ENCODE measurements at regions not wholly inside any gene's neighbourhood (a gene's known extent, or its start where the extent isn't known, plus 50 kb on each side); places are given as distances from the start of the nearest gene placed in this dataset.

DNA sequence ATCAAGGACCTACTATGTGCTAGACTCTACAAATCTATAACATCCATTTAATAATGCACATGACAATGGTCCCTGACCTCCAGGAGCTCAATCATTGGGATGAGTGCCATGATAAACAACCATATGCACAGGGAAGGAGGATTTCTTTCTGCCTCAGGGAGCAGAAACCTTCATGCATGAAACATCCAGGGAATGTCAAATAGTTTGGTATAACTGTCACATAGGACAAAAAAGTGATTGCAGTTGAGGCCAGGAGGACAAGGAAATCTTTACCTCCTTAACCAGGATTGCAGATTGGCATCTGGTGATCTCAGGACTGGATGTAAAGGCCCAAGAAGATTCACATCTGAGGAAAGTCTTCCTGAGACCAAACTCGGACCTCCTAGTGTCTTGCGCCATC is 993.1 kb downstream of the KCNMA1 start:
- Histone ChIP-seq H3K4me3 (ENCODE audit: low read length in 2 of 2) (no peak overlapping the region), H3K27ac (ENCODE audit: low read depth in 2 of 2, low read length in 2 of 2) (no peak overlapping the region), H3K27me3 (ENCODE audit: control insufficient read depth in 2 of 2, insufficient read depth in 2 of 2, low read length in 2 of 2) (no peaks in the 10 kb centered on the region), H3K9me3 (ENCODE audit: control insufficient read depth in 2 of 2, low read length in 2 of 2) (no peaks in the 10 kb centered on the region), H3K4me1 (ENCODE audit: control insufficient read depth in 2 of 2, insufficient read depth in 2 of 2, low read length in 2 of 2) (peaks cover 4% of the 10 kb centered on the region in 2 donors), H3K9ac (ENCODE audit: low read depth in 1 of 2, low read length in 2 of 2) (no peak overlapping the region), H3K36me3 (ENCODE audit: control insufficient read depth in 2 of 2, insufficient read depth in 2 of 2, low read length in 2 of 2) (no peaks in the 10 kb centered on the region)

DNA sequence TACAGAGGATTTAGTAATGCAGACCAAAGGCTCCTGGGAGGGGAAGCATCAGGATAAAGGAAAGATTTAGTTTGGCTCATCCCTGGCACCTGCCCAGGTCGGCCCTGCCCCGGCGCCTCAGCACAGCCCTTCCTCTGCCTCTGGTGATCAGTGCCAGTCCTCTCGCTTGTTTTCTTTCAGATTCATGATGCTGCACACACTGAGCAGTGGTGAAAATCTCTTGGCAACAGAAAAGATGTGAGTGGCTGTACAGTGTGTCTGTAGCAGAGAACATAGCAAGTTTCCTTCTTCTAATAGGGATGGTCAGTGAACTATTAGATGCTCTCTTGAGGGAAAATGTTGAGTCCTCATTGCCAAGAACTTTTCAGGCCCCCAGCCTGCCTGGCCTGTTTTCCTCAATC is 994.1 kb downstream of the KCNMA1 start:
- H3K36me3 ChIP-seq (ENCODE audit: control insufficient read depth in 2 of 2, insufficient read depth in 2 of 2, low read length in 2 of 2) = no peaks in the 10 kb centered on the region
- H3K9ac ChIP-seq (ENCODE audit: low read depth in 1 of 2, low read length in 2 of 2) = no peak overlapping the region
- H3K9me3 ChIP-seq (ENCODE audit: control insufficient read depth in 2 of 2, low read length in 2 of 2) = no peaks in the 10 kb centered on the region
- H3K4me1 ChIP-seq (ENCODE audit: control insufficient read depth in 2 of 2, insufficient read depth in 2 of 2, low read length in 2 of 2) = no peaks in the 10 kb centered on the region
- H3K4me3 ChIP-seq (ENCODE audit: low read length in 2 of 2) = no peak overlapping the region
- no peak overlapping the region for H3K27ac ChIP-seq (ENCODE audit: low read depth in 2 of 2, low read length in 2 of 2)
- no peaks in the 10 kb centered on the region for H3K27me3 ChIP-seq (ENCODE audit: control insufficient read depth in 2 of 2, insufficient read depth in 2 of 2, low read length in 2 of 2)

DNA sequence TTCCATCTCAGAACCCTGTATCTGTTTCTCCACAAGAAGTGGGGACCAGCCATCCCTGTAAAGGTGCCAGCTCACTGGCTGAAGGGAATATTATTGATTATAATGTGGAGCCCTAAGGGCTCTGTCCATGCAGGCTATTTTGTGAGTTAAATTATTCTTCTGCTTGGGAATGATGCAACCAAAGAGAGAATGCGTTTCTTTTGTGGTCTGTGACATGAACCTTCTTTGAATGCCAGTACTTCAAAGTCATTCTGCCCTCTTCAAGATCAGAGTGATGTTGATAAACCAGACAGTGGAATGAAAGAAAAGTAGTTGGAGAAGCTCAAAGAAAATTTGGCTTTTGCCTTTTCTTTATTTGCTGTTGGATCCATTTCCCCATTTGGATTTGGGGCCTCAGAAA is 995.2 kb downstream of the KCNMA1 start:
- Histone ChIP-seq H3K9ac (ENCODE audit: low read depth in 1 of 2, low read length in 2 of 2) (no peak overlapping the region), H3K9me3 (ENCODE audit: control insufficient read depth in 2 of 2, low read length in 2 of 2) (no peaks in the 10 kb centered on the region), H3K4me3 (ENCODE audit: low read length in 2 of 2) (no peak overlapping the region), H3K27me3 (ENCODE audit: control insufficient read depth in 2 of 2, insufficient read depth in 2 of 2, low read length in 2 of 2) (no peaks in the 10 kb centered on the region), H3K4me1 (ENCODE audit: control insufficient read depth in 2 of 2, insufficient read depth in 2 of 2, low read length in 2 of 2) (no peaks in the 10 kb centered on the region), H3K36me3 (ENCODE audit: control insufficient read depth in 2 of 2, insufficient read depth in 2 of 2, low read length in 2 of 2) (no peaks in the 10 kb centered on the region), H3K27ac (ENCODE audit: low read depth in 2 of 2, low read length in 2 of 2) (no peak overlapping the region)

DNA sequence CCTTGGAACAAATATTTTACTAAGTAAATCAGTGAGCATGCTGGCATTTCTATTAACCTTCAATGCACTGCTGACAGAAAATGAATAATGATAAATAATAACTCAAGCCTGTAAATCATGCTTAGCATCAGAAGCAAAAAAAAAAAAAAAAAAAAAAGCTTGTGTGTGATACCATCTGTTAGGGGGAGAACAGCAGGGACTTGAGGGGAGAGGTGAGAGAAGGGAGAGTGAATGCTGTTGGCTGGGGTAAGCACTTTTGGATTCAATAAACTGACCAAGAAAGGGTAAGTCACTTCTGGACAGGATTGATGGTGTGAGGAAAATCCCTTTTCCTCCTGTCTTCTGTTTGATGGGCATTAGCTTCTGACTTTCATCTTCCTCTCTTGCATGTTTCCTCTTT is 996.4 kb downstream of the KCNMA1 start:
- Histone ChIP-seq H3K4me3 (ENCODE audit: low read length in 2 of 2) (no peak overlapping the region), H3K27me3 (ENCODE audit: control insufficient read depth in 2 of 2, insufficient read depth in 2 of 2, low read length in 2 of 2) (no peaks in the 10 kb centered on the region), H3K4me1 (ENCODE audit: control insufficient read depth in 2 of 2, insufficient read depth in 2 of 2, low read length in 2 of 2) (no peaks in the 10 kb centered on the region), H3K36me3 (ENCODE audit: control insufficient read depth in 2 of 2, insufficient read depth in 2 of 2, low read length in 2 of 2) (no peaks in the 10 kb centered on the region), H3K9ac (ENCODE audit: low read depth in 1 of 2, low read length in 2 of 2) (no peak overlapping the region), H3K9me3 (ENCODE audit: control insufficient read depth in 2 of 2, low read length in 2 of 2) (no peaks in the 10 kb centered on the region), H3K27ac (ENCODE audit: low read depth in 2 of 2, low read length in 2 of 2) (no peak overlapping the region)

DNA sequence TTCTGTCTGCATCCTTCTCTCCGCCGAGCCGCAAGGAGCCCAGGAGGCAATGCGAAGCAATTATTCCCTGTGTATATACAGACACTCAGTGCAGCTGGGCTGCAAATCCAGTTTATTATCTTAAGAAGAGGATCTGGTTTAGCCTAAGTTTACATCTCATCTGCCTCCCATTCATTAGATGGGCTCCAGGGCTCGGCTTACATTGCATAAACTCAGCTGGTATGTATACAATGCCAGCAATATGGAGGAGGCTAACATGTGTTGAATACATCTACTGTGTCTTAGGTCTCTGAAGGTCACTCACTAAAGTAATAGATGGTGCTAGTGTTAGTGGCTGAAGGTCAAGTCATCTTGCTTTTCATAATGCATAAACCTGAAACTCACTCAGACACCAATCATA is 996.8 kb downstream of the KCNMA1 start:
- Histone ChIP-seq H3K9me3 (ENCODE audit: control insufficient read depth in 2 of 2, low read length in 2 of 2) (no peaks in the 10 kb centered on the region), H3K27ac (ENCODE audit: low read depth in 2 of 2, low read length in 2 of 2) (no peak overlapping the region), H3K4me3 (ENCODE audit: low read length in 2 of 2) (no peak overlapping the region)

DNA sequence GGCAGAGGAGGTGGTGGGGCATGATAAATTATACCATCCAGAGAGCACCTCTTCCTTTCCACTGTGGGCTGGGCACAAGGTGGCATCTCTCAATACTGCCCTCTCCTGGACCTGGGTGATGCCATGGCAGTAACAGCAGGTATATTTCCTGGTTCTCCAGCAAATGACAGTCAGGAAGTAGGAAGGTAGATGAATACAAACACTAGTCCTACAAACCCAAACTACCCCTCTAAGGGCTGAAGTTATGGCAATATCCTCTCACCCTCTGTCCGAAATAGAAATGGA is 1004.9 kb downstream of the KCNMA1 start:
- Histone ChIP-seq H3K9ac (ENCODE audit: low read depth in 1 of 2, low read length in 2 of 2) (no peak overlapping the region), H3K4me3 (ENCODE audit: low read length in 2 of 2) (no peak overlapping the region), H3K36me3 (ENCODE audit: control insufficient read depth in 2 of 2, insufficient read depth in 2 of 2, low read length in 2 of 2) (no peaks in the 10 kb centered on the region), H3K27me3 (ENCODE audit: control insufficient read depth in 2 of 2, insufficient read depth in 2 of 2, low read length in 2 of 2) (no peaks in the 10 kb centered on the region), H3K4me1 (ENCODE audit: control insufficient read depth in 2 of 2, insufficient read depth in 2 of 2, low read length in 2 of 2) (no peaks in the 10 kb centered on the region), H3K9me3 (ENCODE audit: control insufficient read depth in 2 of 2, low read length in 2 of 2) (no peaks in the 10 kb centered on the region), H3K27ac (ENCODE audit: low read depth in 2 of 2, low read length in 2 of 2) (no peak overlapping the region)

More for the DNA sequence above, 996.8 kb downstream of the KCNMA1 start:
- Histone ChIP-seq H3K27me3 (ENCODE audit: control insufficient read depth in 2 of 2, insufficient read depth in 2 of 2, low read length in 2 of 2) (no peaks in the 10 kb centered on the region), H3K4me1 (ENCODE audit: control insufficient read depth in 2 of 2, insufficient read depth in 2 of 2, low read length in 2 of 2) (no peaks in the 10 kb centered on the region), H3K36me3 (ENCODE audit: control insufficient read depth in 2 of 2, insufficient read depth in 2 of 2, low read length in 2 of 2) (no peaks in the 10 kb centered on the region), H3K9ac (ENCODE audit: low read depth in 1 of 2, low read length in 2 of 2) (no peak overlapping the region)

DNA sequence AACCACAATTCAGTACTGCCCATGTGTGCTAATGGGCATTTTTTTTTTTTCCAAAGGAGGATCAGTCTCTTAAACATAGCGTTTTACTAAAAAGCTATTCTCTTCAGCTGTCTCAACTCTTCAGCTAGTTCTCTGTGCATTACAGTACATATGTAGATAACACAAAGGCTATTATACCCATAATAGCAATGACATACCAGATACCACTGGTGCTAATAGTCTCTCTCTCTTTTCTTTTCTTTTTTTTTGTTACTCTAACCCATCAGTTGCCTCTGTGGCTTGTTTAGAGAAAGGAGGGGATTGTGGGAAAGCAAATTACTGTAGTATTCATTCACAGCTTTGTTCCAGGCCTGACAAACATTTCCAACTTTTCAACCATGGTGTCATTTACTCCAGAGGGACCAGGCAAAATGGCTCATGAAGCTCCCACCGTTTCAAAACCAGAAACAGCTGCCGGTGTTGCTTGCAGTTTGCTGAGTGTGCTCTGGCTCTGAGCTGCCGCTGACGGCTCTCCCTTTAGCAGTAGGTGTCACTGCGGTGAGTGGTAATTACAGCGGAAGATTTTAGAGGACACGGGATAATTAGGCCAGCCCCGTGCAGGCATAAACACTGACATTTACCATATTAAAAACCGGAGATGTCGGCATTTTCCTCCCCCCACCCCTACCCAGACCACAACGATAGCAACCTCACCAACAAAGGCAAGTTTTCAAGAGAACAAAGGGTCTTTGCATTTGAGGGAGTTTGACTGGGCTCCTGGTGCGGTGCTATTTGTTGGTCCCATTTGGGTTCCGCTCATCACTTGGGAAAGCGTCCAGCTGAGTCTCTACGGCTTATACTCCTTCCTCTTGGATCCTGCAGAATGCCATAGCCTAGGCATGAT is 1005.5 kb downstream of the KCNMA1 start:
- no peak overlapping the region for H3K9ac ChIP-seq (ENCODE audit: low read depth in 1 of 2, low read length in 2 of 2)
- no peaks in the 10 kb centered on the region for H3K27me3 ChIP-seq (ENCODE audit: control insufficient read depth in 2 of 2, insufficient read depth in 2 of 2, low read length in 2 of 2)
- H3K4me1 ChIP-seq (ENCODE audit: control insufficient read depth in 2 of 2, insufficient read depth in 2 of 2, low read length in 2 of 2) = no peaks in the 10 kb centered on the region
- no peak overlapping the region for H3K27ac ChIP-seq (ENCODE audit: low read depth in 2 of 2, low read length in 2 of 2)
- no peaks in the 10 kb centered on the region for H3K9me3 ChIP-seq (ENCODE audit: control insufficient read depth in 2 of 2, low read length in 2 of 2)
- no peaks in the 10 kb centered on the region for H3K36me3 ChIP-seq (ENCODE audit: control insufficient read depth in 2 of 2, insufficient read depth in 2 of 2, low read length in 2 of 2)
- no peak overlapping the region for H3K4me3 ChIP-seq (ENCODE audit: low read length in 2 of 2)

DNA sequence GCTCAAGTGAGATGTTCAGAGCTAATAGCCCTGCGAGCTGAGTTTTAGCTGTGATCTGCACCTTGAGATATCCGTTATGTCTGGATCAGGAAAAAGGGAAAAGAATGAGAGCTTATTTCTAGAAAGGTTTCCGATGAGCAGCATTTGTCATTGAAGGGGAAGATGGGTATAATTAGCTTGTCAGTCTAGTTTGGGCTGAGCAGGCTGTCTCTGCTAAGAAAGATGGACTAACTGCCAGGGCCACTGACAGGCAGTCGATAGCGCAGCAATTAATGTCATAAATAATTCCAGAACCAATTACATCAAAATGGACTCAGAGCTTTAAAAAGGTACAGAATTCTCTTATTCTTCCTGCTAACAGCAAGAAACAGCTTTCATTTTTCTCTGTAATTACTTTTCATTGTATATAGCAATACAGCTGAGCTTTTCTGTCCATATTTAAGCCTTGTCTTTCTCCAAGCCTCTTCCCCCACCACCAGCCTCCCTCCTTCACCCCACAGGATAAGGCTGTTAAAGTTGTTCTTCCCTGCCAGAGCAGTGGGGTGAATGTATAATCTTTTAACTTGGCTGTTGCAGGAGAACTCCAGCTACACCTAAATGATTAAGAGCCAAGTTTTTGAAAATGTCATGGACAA is 1006.5 kb downstream of the KCNMA1 start:
- Histone ChIP-seq H3K9ac (ENCODE audit: low read depth in 1 of 2, low read length in 2 of 2) (no peak overlapping the region), H3K9me3 (ENCODE audit: control insufficient read depth in 2 of 2, low read length in 2 of 2) (no peaks in the 10 kb centered on the region), H3K36me3 (ENCODE audit: control insufficient read depth in 2 of 2, insufficient read depth in 2 of 2, low read length in 2 of 2) (no peaks in the 10 kb centered on the region), H3K4me1 (ENCODE audit: control insufficient read depth in 2 of 2, insufficient read depth in 2 of 2, low read length in 2 of 2) (no peaks in the 10 kb centered on the region), H3K27ac (ENCODE audit: low read depth in 2 of 2, low read length in 2 of 2) (no peak overlapping the region), H3K4me3 (ENCODE audit: low read length in 2 of 2) (no peak overlapping the region), H3K27me3 (ENCODE audit: control insufficient read depth in 2 of 2, insufficient read depth in 2 of 2, low read length in 2 of 2) (no peaks in the 10 kb centered on the region)

DNA sequence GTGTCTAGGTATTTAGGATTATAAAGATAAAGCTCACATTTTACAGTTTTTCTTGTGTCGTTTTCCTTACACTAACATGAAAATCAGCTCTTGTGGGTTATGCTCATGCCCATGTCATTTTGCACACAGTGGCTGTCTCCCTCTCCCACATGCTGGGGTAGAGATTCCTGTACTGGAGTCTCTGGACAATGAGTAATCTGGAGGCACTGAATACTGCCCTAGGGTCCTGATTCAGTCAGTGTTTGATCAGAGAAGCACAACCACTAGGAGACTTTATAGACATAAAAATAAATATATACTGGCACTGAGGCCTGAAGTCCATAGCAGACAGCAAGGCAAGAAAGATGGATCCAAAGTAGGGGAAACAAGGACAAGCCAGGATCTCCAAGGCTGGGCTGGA is 1008.8 kb downstream of the KCNMA1 start:
- H3K4me3 ChIP-seq (ENCODE audit: low read length in 2 of 2) = no peak overlapping the region
- H3K36me3 ChIP-seq (ENCODE audit: control insufficient read depth in 2 of 2, insufficient read depth in 2 of 2, low read length in 2 of 2) = no peaks in the 10 kb centered on the region

DNA sequence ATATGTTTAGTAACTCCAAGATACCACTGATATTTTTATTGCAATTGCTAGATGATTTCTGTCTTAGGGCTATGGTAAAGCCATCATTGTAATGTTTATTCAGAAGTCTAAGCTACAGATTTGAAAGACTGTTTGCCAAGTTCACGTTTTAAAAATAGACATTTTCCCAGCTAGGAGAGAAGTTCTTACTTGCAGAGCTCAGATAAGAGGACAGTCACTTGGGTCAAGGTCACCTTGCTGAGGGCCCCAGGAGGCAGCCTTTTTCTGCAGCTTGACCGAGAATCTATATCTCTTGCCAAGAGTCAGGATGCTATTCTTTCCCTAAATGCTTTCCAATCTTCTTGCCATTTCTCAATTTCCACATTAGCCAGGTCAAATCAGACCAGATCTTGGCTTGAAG is 1011.2 kb downstream of the KCNMA1 start:
- no peaks in the 10 kb centered on the region for H3K9me3 ChIP-seq (ENCODE audit: control insufficient read depth in 2 of 2, low read length in 2 of 2)
- H3K36me3 ChIP-seq (ENCODE audit: control insufficient read depth in 2 of 2, insufficient read depth in 2 of 2, low read length in 2 of 2) = no peaks in the 10 kb centered on the region
- no peak overlapping the region for H3K27ac ChIP-seq (ENCODE audit: low read depth in 2 of 2, low read length in 2 of 2)
- H3K4me3 ChIP-seq (ENCODE audit: low read length in 2 of 2) = no peak overlapping the region
- no peaks in the 10 kb centered on the region for H3K4me1 ChIP-seq (ENCODE audit: control insufficient read depth in 2 of 2, insufficient read depth in 2 of 2, low read length in 2 of 2)
- H3K9ac ChIP-seq (ENCODE audit: low read depth in 1 of 2, low read length in 2 of 2) = no peak overlapping the region
- no peaks in the 10 kb centered on the region for H3K27me3 ChIP-seq (ENCODE audit: control insufficient read depth in 2 of 2, insufficient read depth in 2 of 2, low read length in 2 of 2)

More for the DNA sequence above, 1008.8 kb downstream of the KCNMA1 start:
- Histone ChIP-seq H3K9me3 (ENCODE audit: control insufficient read depth in 2 of 2, low read length in 2 of 2) (no peaks in the 10 kb centered on the region), H3K27me3 (ENCODE audit: control insufficient read depth in 2 of 2, insufficient read depth in 2 of 2, low read length in 2 of 2) (no peaks in the 10 kb centered on the region), H3K4me1 (ENCODE audit: control insufficient read depth in 2 of 2, insufficient read depth in 2 of 2, low read length in 2 of 2) (no peaks in the 10 kb centered on the region), H3K27ac (ENCODE audit: low read depth in 2 of 2, low read length in 2 of 2) (no peak overlapping the region), H3K9ac (ENCODE audit: low read depth in 1 of 2, low read length in 2 of 2) (no peak overlapping the region)

Measured in mucosa of rectum (tissue), 2 donors.